ENCODE measurements at regions not wholly inside any gene's neighbourhood (a gene's known extent, or its start where the extent isn't known, plus 50 kb on each side); places are given as distances from the start of the nearest gene placed in this dataset.

GRCh38 chr10:9091530-9092093 is 1037.1 kb downstream of the GATA3 start:
- WGBS, 3 donors: 51 to 58% (median 56%) methylated on average over 3 of the region's 3 CpGs
- Histone ChIP-seq H3K36me3 (no peaks in the 10 kb centered on the region), H3K4me3 (no peak overlapping the region), H3K4me1 (ENCODE audit: insufficient read depth) (no peaks in the 10 kb centered on the region), H3K27ac (no peak overlapping the region), H3K9me3 (no peaks in the 10 kb centered on the region), H3K27me3 (no peaks in the 10 kb centered on the region)
- TF ChIP-seq POLR2A (IDR thresholded peaks at IDR 0.05) (no peak), CTCF (IDR thresholded peaks at IDR 0.05) (no peak), EP300 (IDR thresholded peaks at IDR 0.05) (no peak)
- no peak for DNase-seq
- intact Hi-C loops (cut with DNase I): no loop called here

DNA sequence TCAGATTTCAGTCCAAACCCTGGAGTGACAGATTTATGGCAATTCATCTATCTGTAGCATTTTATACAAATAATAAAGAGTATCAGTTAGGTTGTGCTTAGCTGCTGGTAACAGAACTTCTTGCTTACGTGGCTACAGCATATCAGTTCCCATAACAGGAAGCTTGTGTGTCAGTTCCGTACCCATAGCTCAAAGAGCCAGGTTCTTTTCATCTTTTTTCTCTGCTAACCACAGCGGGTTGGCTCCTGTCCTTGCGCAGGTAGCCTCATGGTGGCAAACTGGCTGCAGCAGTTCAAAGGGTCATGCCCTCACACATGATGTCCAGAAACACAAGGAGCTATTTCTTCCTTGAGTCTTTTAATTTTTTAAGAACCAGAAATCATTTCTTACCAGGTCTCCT is 1041.8 kb downstream of the GATA3 start:
- no peak for DNase-seq
- no peaks in the 10 kb centered on the region for H3K36me3 ChIP-seq
- WGBS, 3 donors: 80 to 84% (median 81%) methylated on average over 4 of the region's 4 CpGs
- intact Hi-C loops (cut with DNase I): no loop called here
- no peaks in the 10 kb centered on the region for H3K4me1 ChIP-seq (ENCODE audit: insufficient read depth)
- no peak overlapping the region for H3K4me3 ChIP-seq
- H3K27me3 ChIP-seq: no peaks in the 10 kb centered on the region
- no peaks in the 10 kb centered on the region for H3K9me3 ChIP-seq
- no peak overlapping the region for H3K27ac ChIP-seq
- TF ChIP-seq POLR2A (IDR thresholded peaks at IDR 0.05) (no peak), CTCF (IDR thresholded peaks at IDR 0.05) (no peak), EP300 (IDR thresholded peaks at IDR 0.05) (no peak)

DNA sequence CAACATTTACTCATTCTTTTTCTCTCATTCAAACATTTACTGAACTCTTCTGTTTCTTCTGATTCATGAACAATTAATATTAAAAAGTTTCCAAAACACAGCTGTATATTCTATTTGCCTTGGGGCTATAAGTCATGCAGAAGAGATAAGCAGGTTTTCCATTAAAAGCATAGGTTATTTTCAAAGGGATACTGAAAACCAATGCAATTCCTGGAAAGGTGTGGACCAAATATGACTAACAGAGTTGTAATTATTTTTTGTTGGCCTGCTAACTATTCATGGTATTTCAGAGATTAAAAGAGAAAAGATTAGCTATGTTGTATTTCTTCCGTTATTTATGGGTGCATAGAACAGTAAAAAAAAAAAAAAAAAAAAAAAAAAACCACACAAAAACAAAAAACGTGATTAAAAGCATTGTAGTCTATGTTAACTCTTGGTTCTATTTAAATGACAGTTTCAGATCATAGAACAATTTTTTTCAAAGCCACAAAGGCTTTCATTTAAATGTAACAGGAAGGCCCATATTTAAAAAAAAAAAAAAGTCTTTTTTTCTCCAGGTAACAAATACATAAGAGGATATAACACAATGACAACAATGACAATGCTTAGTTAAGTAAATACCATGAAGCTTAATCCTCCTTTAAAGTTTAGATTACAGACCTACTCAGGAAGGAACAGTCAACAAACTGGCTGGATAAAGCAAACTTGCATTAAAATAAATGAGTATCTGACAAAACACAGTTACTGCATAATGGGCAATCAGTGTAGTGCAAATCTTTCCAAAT is 1042.9 kb downstream of the GATA3 start:
- Histone ChIP-seq H3K27ac (no peak overlapping the region), H3K27me3 (no peaks in the 10 kb centered on the region), H3K36me3 (no peaks in the 10 kb centered on the region), H3K9me3 (no peaks in the 10 kb centered on the region), H3K4me3 (no peak overlapping the region), H3K4me1 (ENCODE audit: insufficient read depth) (no peaks in the 10 kb centered on the region)
- no peak for DNase-seq
- intact Hi-C loops (cut with DNase I): no loop called here
- WGBS, 3 donors: 11 to 25% (median 13%) methylated on average over 2 of the region's 2 CpGs
- TF ChIP-seq POLR2A (IDR thresholded peaks at IDR 0.05): no peak
- no peak for TF ChIP-seq EP300 (IDR thresholded peaks at IDR 0.05)
- TF ChIP-seq CTCF (IDR thresholded peaks at IDR 0.05): no peak

- no peaks in the 10 kb centered on the region for H3K27me3 ChIP-seq
- WGBS, 3 donors: 36 to 63% (median 43%) methylated on average over 4 of the region's 4 CpGs
- no peaks in the 10 kb centered on the region for H3K36me3 ChIP-seq
- H3K4me1 ChIP-seq (ENCODE audit: insufficient read depth): no peaks in the 10 kb centered on the region
- TF ChIP-seq POLR2A (IDR thresholded peaks at IDR 0.05) (no peak), EP300 (IDR thresholded peaks at IDR 0.05) (no peak), CTCF (IDR thresholded peaks at IDR 0.05) (no peak)
- no peaks in the 10 kb centered on the region for H3K9me3 ChIP-seq
- no peak overlapping the region for H3K27ac ChIP-seq
- no peak for DNase-seq
- H3K4me3 ChIP-seq: no peak overlapping the region
- intact Hi-C loops (cut with DNase I): no loop called here
These were observed 1043.5 kb downstream of the GATA3 start for GRCh38 chr10:9097991-9098306.
